HG02840 (cell line): ENCODE measurements at regions not wholly inside any gene's neighbourhood (a gene's known extent, or its start where the extent isn't known, plus 50 kb on each side); places are given as distances from the start of the nearest gene placed in this dataset.
"Not testable (repeated sequence)": the region's sequence is repeated elsewhere in the genome, so short reads cannot be mapped to it uniquely, and the experiment has no call there.

Experiments
- ATAC-seq: cut with Tn5 transposase; IDR thresholded peaks from one replicate; pipeline ENCODE4 v1.9.1; 2021; ENCODE audit warnings: mild to moderate bottlenecking, moderate library complexity, moderate number of reproducible peaks; ENCODE audit not compliant: unreplicated experiment, low FRiP score

GRCh38 chr7:10475940-10476641 lies 497.6 kb upstream of the PHF14 start:
- no peak for ATAC-seq

DNA sequence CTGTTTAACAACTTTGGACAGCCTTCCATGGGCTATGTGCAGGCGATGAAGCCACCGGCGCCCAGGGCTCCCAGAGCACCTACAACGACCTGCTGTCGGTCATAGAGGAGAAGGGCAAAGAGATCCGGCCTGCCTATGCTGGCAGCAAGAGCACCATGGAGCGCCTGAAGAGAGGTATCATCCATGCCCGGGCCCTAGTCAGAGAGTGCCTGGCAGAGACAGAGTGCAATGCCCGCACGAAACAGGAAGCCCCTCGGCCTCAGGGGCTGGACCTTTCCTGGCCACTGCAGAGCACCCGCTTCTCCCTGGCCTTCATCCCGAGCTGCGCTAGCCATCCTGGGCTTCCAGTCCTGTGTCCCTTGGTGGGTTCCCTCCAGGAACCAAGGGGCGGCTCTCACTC lies 497.0 kb upstream of the PHF14 start:
- no peak for ATAC-seq

GRCh38 chr7:10483671-10484070 lies 490.0 kb upstream of the PHF14 start:
- no peak for ATAC-seq

- ATAC-seq: no peak
These were observed 488.9 kb upstream of the PHF14 start for GRCh38 chr7:10484767-10485166.

DNA sequence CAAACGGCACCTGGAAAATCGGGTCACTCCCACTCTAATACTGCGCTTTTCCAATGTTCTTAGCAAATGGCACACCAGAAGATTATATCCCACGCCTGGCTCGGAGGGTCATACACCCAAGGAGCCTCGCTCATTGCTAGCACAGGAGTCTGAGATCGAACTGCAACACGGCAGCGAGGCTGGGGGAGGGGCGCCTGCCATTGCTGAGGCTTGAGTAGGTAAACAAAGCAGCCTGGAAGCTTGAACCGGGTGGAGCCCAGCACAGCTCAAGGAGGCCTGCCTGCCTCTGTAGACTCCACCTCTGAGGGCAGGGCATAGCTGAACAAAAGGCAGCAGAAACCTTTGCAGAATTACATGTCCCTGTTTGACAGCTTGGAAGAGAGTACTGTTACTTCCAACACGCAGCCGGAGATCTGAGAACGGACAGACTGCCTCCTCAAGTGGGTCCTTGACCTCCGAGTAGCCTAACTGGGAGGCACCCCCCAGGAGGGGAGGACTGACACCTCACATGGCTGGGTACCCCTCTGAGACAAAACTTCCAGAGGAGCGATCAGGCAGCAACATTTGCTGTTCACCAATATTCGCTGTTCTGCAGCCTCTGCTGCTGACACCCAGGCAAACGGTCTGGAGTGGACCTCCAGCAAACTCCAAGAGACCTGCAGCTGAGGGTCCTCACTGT lies 472.3 kb upstream of the PHF14 start:
- ATAC-seq: not testable (repeated sequence)

- no peak for ATAC-seq
These were observed 466.6 kb upstream of the PHF14 start for GRCh38 chr7:10507032-10507431.

DNA sequence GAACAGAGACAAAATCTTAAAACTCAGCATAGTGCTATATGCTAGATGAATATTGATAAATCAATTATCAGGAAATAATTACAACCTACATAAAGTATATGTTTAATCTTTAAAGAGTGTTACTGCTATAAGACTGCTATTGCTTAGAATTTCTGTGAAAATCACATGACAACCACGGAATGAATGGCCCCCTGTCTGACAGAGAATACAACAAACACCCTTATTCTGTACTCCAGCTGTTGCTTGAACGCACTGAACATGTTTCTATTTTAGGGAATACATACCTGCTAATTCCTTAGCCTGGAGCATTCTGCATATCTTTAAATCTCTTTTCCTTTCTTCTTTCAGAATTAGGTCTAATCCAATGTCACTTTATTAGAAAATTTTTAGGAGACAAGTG lies 452.4 kb upstream of the PHF14 start:
- ATAC-seq: no peak

DNA sequence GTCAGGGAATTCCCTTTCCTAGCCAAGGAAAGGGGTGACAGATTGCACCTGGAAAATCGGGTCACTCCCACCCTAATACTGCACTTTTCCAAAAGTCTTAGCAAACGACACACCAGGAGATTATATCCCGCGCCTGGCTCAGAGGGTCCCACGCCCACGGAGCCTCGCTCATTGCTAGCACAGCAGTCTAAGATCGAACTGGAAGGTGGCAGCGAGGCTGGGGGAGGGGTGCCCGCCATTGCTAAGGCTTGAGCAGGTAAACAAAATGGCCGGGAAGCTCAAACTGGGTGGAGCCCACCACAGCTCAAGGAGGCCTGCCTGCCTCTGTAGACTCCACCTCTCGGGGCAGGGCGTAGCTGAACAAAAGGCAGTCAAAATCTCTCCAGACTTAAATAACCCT lies 440.2 kb upstream of the PHF14 start:
- ATAC-seq: not testable (repeated sequence)

DNA sequence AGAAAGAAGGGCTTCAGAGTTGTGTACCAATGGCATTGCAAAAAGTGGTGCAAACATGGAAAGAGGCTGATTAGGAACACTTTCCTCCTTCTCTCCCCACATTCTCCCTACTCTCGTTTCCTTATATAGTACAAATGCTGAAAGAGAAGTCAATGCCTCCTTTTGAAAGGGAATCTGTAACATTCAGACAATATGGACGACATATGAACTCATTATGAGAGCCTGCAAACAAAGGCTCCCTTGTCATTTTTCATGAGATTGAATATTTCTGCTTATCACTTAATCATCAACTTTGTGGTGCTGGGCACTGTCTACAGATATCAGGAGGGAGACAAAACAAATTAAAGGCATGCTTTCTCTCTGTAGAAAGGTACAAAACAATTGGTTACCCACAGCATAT lies 437.1 kb upstream of the PHF14 start:
- no peak for ATAC-seq

GRCh38 chr7:10537764-10538163 lies 435.9 kb upstream of the PHF14 start:
- ATAC-seq: no peak

GRCh38 chr7:10557375-10557774 lies 416.3 kb upstream of the PHF14 start:
- no peak for ATAC-seq

DNA sequence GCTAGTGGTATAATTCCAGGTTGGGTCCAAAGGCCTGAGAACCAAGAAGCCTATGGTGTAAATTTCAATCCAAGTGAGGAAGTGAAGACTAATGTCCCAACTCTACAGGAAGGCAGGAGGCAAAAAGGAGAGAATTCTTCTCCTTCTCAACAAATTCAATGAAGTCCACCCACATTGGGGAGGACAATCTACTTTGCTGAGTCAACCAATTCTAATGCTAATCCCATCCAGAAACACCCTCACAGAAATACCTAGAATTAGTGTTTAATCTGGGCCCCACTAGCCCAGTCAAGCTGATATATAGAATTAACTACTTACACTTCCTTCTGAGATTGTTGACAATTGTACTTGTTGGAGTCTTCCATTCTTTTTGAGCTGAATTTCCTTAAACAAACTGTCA lies 413.2 kb upstream of the PHF14 start:
- no peak for ATAC-seq

DNA sequence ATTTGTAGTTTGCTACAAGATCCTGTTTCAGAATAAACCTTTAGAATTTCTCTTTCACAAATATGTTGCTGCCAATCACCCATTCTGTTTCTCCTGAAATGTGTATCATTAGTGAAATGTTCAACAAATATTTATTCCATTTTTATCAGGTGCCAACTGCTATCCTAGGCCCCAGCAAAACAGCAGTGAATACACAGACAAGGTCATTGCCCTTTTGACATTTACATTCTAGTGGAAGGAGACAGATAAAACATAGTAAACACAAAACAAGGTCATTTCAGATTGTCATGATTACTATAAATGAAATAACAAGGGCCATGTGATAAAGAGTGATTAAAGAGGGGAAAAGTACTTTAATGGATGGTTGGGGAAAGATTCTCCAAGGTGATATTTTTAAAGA lies 404.8 kb upstream of the PHF14 start:
- ATAC-seq: no peak

DNA sequence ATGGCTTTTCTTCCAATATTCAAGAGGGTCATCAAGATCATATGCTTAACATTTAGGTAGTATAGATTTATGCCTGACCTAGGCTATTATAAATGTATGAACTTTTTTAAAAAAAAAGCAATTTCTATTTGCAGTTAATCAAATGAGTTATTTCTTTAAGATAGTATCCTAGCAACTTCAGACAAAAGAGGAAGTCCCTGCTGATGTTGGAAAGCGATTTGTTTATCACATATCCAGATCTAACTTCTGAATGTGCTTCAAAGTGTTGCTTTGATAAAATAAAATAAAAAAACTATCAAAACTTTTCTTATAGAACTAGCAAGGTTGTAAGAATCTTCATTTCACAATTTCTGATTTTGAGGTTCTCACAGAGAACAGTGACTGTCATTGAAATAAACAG lies 401.9 kb upstream of the PHF14 start:
- ATAC-seq: no peak

GRCh38 chr7:10577866-10578374 lies 395.8 kb upstream of the PHF14 start:
- ATAC-seq: no peak

DNA sequence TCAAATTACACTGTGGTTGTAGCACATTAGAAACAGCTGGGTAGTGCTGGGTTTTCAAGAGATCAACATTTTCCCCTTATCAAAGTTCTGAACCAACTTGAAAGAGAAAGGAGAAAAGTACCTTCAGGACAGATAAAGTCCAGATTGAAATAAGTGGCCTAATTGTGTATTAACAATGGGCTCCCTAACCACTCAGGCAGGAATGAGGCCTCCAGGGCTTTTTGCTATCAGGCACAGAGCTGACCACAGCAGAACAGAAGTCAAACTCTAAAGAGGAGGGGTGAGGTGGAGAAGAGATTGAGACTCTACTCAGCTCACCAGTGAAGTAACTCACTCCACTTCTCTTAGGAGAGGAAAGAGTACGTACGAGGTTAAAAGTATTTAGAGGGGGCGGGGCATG lies 394.1 kb upstream of the PHF14 start:
- no peak for ATAC-seq

DNA sequence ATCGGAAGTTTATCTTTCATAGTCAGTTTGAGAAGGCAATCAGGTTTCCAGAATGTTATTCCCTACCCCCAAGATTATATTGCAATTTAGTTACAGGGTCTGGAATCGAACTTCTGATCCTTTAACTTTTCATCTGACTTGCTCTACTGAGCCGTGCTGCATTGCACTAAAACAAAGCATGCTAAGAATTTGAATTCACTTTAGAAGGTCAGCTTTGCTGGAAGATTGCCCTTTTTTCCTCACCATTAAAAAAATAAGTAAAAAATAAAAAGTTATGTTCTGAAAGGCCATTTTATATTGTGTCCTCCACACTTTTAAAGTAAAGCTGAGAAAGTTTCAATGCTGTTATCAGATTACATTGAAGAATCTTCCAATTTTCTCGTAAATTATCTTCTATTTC lies 388.8 kb upstream of the PHF14 start:
- ATAC-seq: no peak

GRCh38 chr7:10588084-10588483 lies 385.6 kb upstream of the PHF14 start:
- ATAC-seq: no peak

- ATAC-seq: no peak
These were observed 381.1 kb upstream of the PHF14 start for GRCh38 chr7:10592604-10593003.

GRCh38 chr7:10593080-10593479 lies 380.6 kb upstream of the PHF14 start:
- no peak for ATAC-seq

DNA sequence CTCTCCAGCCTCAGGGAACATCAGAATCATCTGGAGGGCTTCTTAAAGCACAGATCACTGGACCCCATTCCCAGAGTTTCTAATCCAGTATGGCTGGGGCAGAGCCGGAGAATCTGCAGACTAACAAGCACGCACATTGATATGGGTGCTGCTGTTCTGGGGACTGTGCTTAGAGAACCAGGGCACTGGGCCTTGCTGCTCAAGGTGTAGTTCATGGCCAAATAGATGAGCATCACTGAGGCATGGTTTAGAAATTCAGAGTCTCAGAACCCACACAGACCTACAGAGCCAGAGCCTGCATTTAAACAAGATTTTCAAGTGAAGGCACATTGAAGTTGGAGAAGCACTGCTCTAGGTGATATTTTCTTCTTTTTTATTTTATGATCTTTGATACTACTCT lies 376.8 kb upstream of the PHF14 start:
- no peak for ATAC-seq

- no peak for ATAC-seq
These were observed 369.5 kb upstream of the PHF14 start for GRCh38 chr7:10604128-10604527.
